GM06990 (cell line): ENCODE measurements at regions not wholly inside any gene's neighbourhood (a gene's known extent, or its start where the extent isn't known, plus 50 kb on each side); places are given as distances from the start of the nearest gene placed in this dataset.

Source experiments
- DNase-seq: peaks from one replicate; pipeline ENCODE4 v3.0.0-alpha.2; 2011; ENCODE audit not compliant: insufficient read length; ENCODE audit errors: extremely low read depth
- H3K27me3 ChIP-seq: replicated peaks from 2 replicates; pipeline ENCODE4 v1.6.0; 2011; ENCODE audit warnings: low read length; ENCODE audit not compliant: control insufficient read depth, insufficient read depth
- H3K36me3 ChIP-seq: 2 replicates; pipeline ENCODE4 v1.5.1; 2011; ENCODE audit warnings: low read length; ENCODE audit not compliant: control insufficient read depth, insufficient read depth
- H3K4me3 ChIP-seq: replicated peaks from 2 replicates; pipeline ENCODE4 v1.5.1; 2011; ENCODE audit warnings: low read depth, mild to moderate bottlenecking, control low read depth, low read length
- CTCF ChIP-seq: IDR thresholded peaks from 2 replicates; pipeline ENCODE4 v1.5.1; 2011; ENCODE audit warnings: low read length, control low read depth, mild to moderate bottlenecking, inconsistent platforms; ENCODE audit not compliant: insufficient read depth, poor library complexity, severe bottlenecking

GRCh38 chr2:241994556-241995213 is 125.2 kb downstream of the RTP5 start:
- TF ChIP-seq CTCF = no peak
- H3K4me3 ChIP-seq = no peak overlapping the region
- DNase-seq = no peak
- H3K36me3 ChIP-seq = no peaks in the 10 kb centered on the region
- H3K27me3 ChIP-seq = no peaks in the 10 kb centered on the region

- Histone ChIP-seq H3K27me3 (no peaks in the 10 kb centered on the region), H3K36me3 (no peaks in the 10 kb centered on the region), H3K4me3 (no peak overlapping the region)
- no peak for DNase-seq
- TF ChIP-seq CTCF = no peak
Measured at GRCh38 chr2:241996100-241996499, 126.6 kb downstream of the RTP5 start.

DNA sequence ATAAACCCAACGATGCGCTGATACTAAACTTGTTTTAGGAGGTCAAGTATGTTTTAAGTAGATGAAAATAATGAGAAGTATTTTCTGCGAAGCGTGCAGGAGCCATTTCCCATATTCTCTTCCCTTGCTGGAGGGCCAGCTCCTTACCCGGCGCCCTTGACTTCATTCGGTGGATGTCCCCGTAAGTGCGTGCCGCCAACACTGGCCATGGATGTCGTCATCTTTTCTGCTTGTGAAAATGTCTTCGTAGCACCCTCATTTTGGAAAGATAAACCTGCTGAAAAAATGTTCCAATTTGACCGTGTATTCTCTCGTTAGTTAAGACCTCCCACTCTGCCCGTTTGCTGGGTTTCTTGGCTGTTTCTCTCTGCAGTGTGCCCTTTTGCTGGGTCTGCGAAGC is 127.5 kb downstream of the RTP5 start:
- Histone ChIP-seq H3K27me3 (no peaks in the 10 kb centered on the region), H3K4me3 (no peak overlapping the region), H3K36me3 (no peaks in the 10 kb centered on the region)
- no peak for TF ChIP-seq CTCF
- no peak for DNase-seq

DNA sequence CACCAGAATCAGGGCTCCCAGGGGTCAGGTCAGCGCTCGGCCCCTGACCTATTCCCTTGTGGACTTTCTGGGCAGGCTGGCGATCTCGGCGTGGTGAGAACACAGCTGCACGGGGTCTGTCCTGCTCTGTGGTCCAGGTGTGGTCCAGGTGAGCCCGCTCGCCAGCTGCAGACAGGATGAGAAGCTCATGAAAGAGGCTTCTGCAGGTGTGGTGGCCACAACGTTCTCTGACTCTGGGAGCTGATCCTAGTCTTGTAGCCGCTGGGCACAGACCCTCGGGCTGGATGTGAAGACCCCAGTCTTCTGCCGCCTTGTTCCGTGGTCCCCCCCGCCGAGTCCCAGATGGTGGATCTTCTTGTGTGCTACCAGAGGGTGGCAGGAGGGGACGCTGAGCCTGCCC is 129.7 kb downstream of the RTP5 start:
- Histone ChIP-seq H3K4me3 (no peak overlapping the region), H3K36me3 (no peaks in the 10 kb centered on the region), H3K27me3 (no peaks in the 10 kb centered on the region)
- no peak for DNase-seq
- no peak for TF ChIP-seq CTCF

GRCh38 chr2:242001853-242002252 is 132.3 kb downstream of the RTP5 start:
- no peak overlapping the region for H3K4me3 ChIP-seq

More at GRCh38 chr2:242001853-242002252, 132.3 kb downstream of the RTP5 start:
- no peak for DNase-seq
- Histone ChIP-seq H3K36me3 (no peaks in the 10 kb centered on the region), H3K27me3 (no peaks in the 10 kb centered on the region)
- no peak for TF ChIP-seq CTCF
